Heart right ventricle (tissue), 16 donors: ENCODE measurements at regions not wholly inside any gene's neighbourhood (a gene's known extent, or its start where the extent isn't known, plus 50 kb on each side); places are given as distances from the start of the nearest gene placed in this dataset.

Experiments used
- ATAC-seq, 8 donors: fragments of 200-7000 bp; cut with Tn5 transposase; one replicate each; pipeline ENCODE4 v1.9.1; 2020; ENCODE audit warnings: mild to moderate bottlenecking in 8 of 8, moderate library complexity in 8 of 8, moderate number of reproducible peaks in 1 of 8
- DNase-seq, 2 donors: peaks; one replicate each; pipeline ENCODE4 v3.0.0-alpha.2; 2020
- H3K27ac ChIP-seq, 10 donors: fragments of 200-600 bp; sonication (generic) in 2 of 10; one replicate each; pipeline versions ENCODE4 v1.5.0 to v1.8.0; 2020 to 2022; ENCODE audit warnings: mild to moderate bottlenecking in 3 of 10
- H3K27me3 ChIP-seq, 7 donors: fragments of 200-600 bp; one replicate each; pipeline ENCODE4 v1.8.0; 2021 to 2022; ENCODE audit warnings: mild to moderate bottlenecking in 2 of 7
- H3K36me3 ChIP-seq, 9 donors: fragments of 200-600 bp; sonication (generic) in 1 of 9; one replicate each; pipeline versions ENCODE4 v1.5.0 to v1.8.0; 2020 to 2022; ENCODE audit warnings: mild to moderate bottlenecking in 2 of 9
- H3K4me1 ChIP-seq, 9 donors: fragments of 200-600 bp; sonication (generic) in 1 of 9; one replicate each; pipeline versions ENCODE4 v1.5.0 to v1.8.0; 2020 to 2022; ENCODE audit warnings: mild to moderate bottlenecking in 4 of 9
- H3K4me3 ChIP-seq, 10 donors: fragments of 200-600 bp; sonication (generic) in 2 of 10; one replicate each; pipeline versions ENCODE4 v1.5.0 to v1.8.0; 2020 to 2022; ENCODE audit warnings: mild to moderate bottlenecking in 7 of 10, moderate library complexity in 2 of 10
- H3K9me3 ChIP-seq, 11 donors: fragments of 200-600 bp in 10 of 11; sonication (generic) in 2 of 11; one replicate each; pipeline versions ENCODE4 v1.5.0 to v1.8.0; 2013 to 2022; ENCODE audit warnings: mild to moderate bottlenecking in 2 of 11, control low read depth in 1 of 11, moderate library complexity in 1 of 11
- CTCF ChIP-seq, 9 donors: fragments of 200-600 bp; sonication (generic) in 2 of 9; IDR thresholded peaks; one replicate each; pipeline versions ENCODE4 v1.5.0 to v1.8.0; 2021 to 2022; ENCODE audit warnings: antibody characterized with exemption in 9 of 9, mild to moderate bottlenecking in 5 of 9, moderate library complexity in 1 of 9
- WGBS, 2 donors: extraction: QIAGEN DNeasy Blood & Tissue Kit; methylation state at CpG; one replicate each; pipeline ENCODE4 v1.1.7; 2013; ENCODE audit warnings: inconsistent platforms in 1 of 2; 5-methylcytosine and 5-hydroxymethylcytosine counted together
- intact Hi-C, 10 donors: fragments of 100-400 bp; cut with DNase I; formaldehyde crosslinking; loops; one replicate each; pipeline versions ENCODE4 v1.11.1 to v1.14.2; 2022
- donor health status: Arrhythmogenic right ventricular cardiomyopathy.
- donor health status: ischemic (EF 13 %, LVEDD 7.1; RV severe dilation, severe dysfunction).
- donor health status: healthy with polysubstance abuse.
- donor health status: DM: no; HTN: yes; CAD: no.
- donor health status: DM: no; HTN: no; CAD: no.
- donor health status: ischemic (EF 25% LVEDD 6.9; RV normal size, moderate dysfunction).
- donor health status: ischemic (EF 25% LVEDD 5.7; RV mildly dilated, moderate dysfunction).
- donor health status: healthy.
- donor health status: DM: yes; HTN: yes; CAD: no.
- donor health status: Ischemic cardiomyopathy.
- donor health status: ischemic (EF 35%, LVEDD 5.7; RV mildly dilated, moderate dysfunction).
- donor health status: nonischemic (EF 11% LVEDD 7.7; RV severe dilation, severe dysfunction).
- donor health status: DM: yes; HTN: yes; CAD: no.
- donor health status: PGD.
- donor health status: ischemic (EF 29% LVEDD 5.4; RV normal size, mild dysfunction).
- donor health status: nonischemic (EF 23%, LVEDD 6.1; RV moderate dilation, normal function).

GRCh38 chr1:217944550-217944949 lies 313.4 kb downstream of the SPATA17 start:
- Histone ChIP-seq H3K27ac (no peak overlapping the region), H3K9me3 (no peaks in the 10 kb centered on the region), H3K4me3 (no peak overlapping the region), H3K4me1 (no peaks in the 10 kb centered on the region), H3K36me3 (no peaks in the 10 kb centered on the region), H3K27me3 (no peaks in the 10 kb centered on the region)
- TF ChIP-seq CTCF (IDR thresholded peaks at IDR 0.05), result no peak
- ATAC-seq (no peak), DNase-seq (no peak)
- WGBS, 2 donors, result 54 to 61% methylated on average over 6 of the region's 6 CpGs
- intact Hi-C loops, result no loop called here

DNA sequence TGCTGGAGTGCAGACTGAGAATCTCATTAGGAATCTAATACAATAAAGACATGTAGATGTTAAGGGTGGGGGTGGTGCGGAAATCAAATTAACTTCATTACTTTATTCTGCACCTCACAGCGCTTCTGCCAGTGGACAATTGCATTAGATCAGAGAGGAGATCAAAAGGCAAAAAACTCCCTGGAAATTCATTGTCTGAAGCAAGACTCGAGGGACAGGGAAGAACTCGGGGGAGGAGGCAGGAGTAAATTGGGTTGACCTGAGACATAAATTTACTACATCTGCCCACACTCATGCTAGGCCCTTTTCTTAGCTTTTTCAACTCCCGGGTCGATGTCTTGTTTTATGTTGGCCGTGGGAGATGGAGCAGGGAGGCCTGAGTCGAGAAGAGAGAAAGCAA lies 315.4 kb downstream of the SPATA17 start:
- Histone ChIP-seq H3K36me3 (no peaks in the 10 kb centered on the region), H3K4me1 (no peaks in the 10 kb centered on the region), H3K4me3 (no peak overlapping the region), H3K27ac (no peak overlapping the region), H3K9me3 (no peaks in the 10 kb centered on the region), H3K27me3 (no peaks in the 10 kb centered on the region)
- DNase-seq (no peak), ATAC-seq (no peak)
- WGBS, 2 donors, result 78 to 83% methylated on average over 8 of the region's 8 CpGs
- intact Hi-C loops, result no loop called here
- no peak for TF ChIP-seq CTCF (IDR thresholded peaks at IDR 0.05)

GRCh38 chr1:217948741-217949140 lies 317.6 kb downstream of the SPATA17 start:
- intact Hi-C loops, result no loop called here
- ATAC-seq, result no peak
- H3K27me3 ChIP-seq, result no peaks in the 10 kb centered on the region
- no peak overlapping the region for H3K4me3 ChIP-seq
- H3K36me3 ChIP-seq, result no peaks in the 10 kb centered on the region
- DNase-seq, result no peak
- H3K27ac ChIP-seq, result no peak overlapping the region
- H3K9me3 ChIP-seq, result no peaks in the 10 kb centered on the region
- WGBS, 2 donors, result 46 to 71% methylated on average over 2 of the region's 2 CpGs
- no peak for TF ChIP-seq CTCF (IDR thresholded peaks at IDR 0.05)
- H3K4me1 ChIP-seq, result no peaks in the 10 kb centered on the region

- no peak for DNase-seq
- ATAC-seq, result no peak
- no peaks in the 10 kb centered on the region for H3K4me1 ChIP-seq
Observed at GRCh38 chr1:217953330-217953729, 322.2 kb downstream of the SPATA17 start.

More at GRCh38 chr1:217953330-217953729, 322.2 kb downstream of the SPATA17 start:
- no peaks in the 10 kb centered on the region for H3K36me3 ChIP-seq
- TF ChIP-seq CTCF (IDR thresholded peaks at IDR 0.05), result no peak
- H3K27ac ChIP-seq, result no peak overlapping the region
- no peak overlapping the region for H3K4me3 ChIP-seq
- H3K27me3 ChIP-seq, result no peaks in the 10 kb centered on the region
- WGBS, 2 donors, result 52 to 57% methylated on average over 2 of the region's 2 CpGs
- peaks cover 0 to 16% (median 0%) of the 10 kb centered on the region in 11 donors for H3K9me3 ChIP-seq
- intact Hi-C loops, result no loop called here
